GM12878 (cell line): ENCODE measurements at regions not wholly inside any gene's neighbourhood (a gene's known extent, or its start where the extent isn't known, plus 50 kb on each side); places are given as distances from the start of the nearest gene placed in this dataset.

Experiments used
- ATAC-seq: fragments of 200-7000 bp; cut with Tn5 transposase; 3 replicates; pipeline ENCODE4 v1.9.1; 2020; ENCODE audit warnings: mild to moderate bottlenecking, moderate library complexity
- BruUV-seq: library from RNA; stranded (reverse); fragments of 400-500 nt; replicated peaks from 2 replicates; lab custom pipeline; 2021; lab: Mats Ljungman, UMichigan
- CTCF ChIA-PET: fragments of 300-600 bp; sonication (Branson Sonifier 250); formaldehyde crosslinking; extraction: SDS; loops from one replicate; lab custom pipeline; 2021; ENCODE audit warnings: inconsistent platforms; lab: Yijun Ruan, JAX
- POLR2A ChIA-PET: fragments of 350-600 bp; formaldehyde crosslinking; extraction: SDS; loops from one replicate; lab custom pipeline; 2021; ENCODE audit warnings: inconsistent platforms; lab: Charles Lee
- RAD21 ChIA-PET: fragments of 300-600 bp; sonication (Branson Sonifier 250); formaldehyde crosslinking; loops from one replicate; lab custom pipeline; 2023; ENCODE audit warnings: antibody characterized with exemption; ENCODE audit not compliant: unreplicated experiment; lab: Charles Lee
- SMC1A ChIA-PET: fragments of 300-600 bp; sonication (Branson Sonifier 250); formaldehyde crosslinking; loops from one replicate; lab custom pipeline; 2023; ENCODE audit not compliant: unreplicated experiment, uncharacterized antibody; lab: Charles Lee
- DNase-seq: peaks from one replicate; pipeline ENCODE4 v3.0.0-alpha.2; 2011; ENCODE audit warnings: low read depth, low spot score
- FAIRE-seq: peaks from 3 replicates; lab custom pipeline; 2011; peaks lifted over from hg19 to GRCh38; lab: Jason Lieb, UNC
- H2AFZ ChIP-seq: 2 replicates; pipeline ENCODE4 v1.6.0; 2011; ENCODE audit warnings: low read depth, low read length, control low read depth; ENCODE audit not compliant: control insufficient read depth
- H3K27ac ChIP-seq: 2 replicates; pipeline ENCODE4 v1.5.1; 2011; ENCODE audit warnings: control low read depth; ENCODE audit not compliant: control insufficient read depth, insufficient read depth
- H3K27me3 ChIP-seq, 2 experiments: replicated peaks in 1 of 2; 2 replicates each; pipeline versions ENCODE4 v1.6.0 to v1.6.1; 2011; ENCODE audit warnings: low read length in 1 of 2; ENCODE audit not compliant: control insufficient read depth in 2 of 2, insufficient read depth in 2 of 2
- H3K36me3 ChIP-seq, 2 experiments: 2 replicates each; pipeline ENCODE4 v1.5.1; 2011; ENCODE audit warnings: low read length in 1 of 2; ENCODE audit not compliant: control insufficient read depth in 2 of 2, insufficient read depth in 2 of 2
- H3K4me1 ChIP-seq: 2 replicates; pipeline ENCODE4 v1.6.1; 2011; ENCODE audit warnings: mild to moderate bottlenecking, low read length, moderate library complexity, mixed read lengths; ENCODE audit not compliant: control insufficient read depth, insufficient read depth
- H3K4me2 ChIP-seq: 2 replicates; pipeline ENCODE4 v1.6.0; 2011; ENCODE audit warnings: control low read depth; ENCODE audit not compliant: control insufficient read depth, insufficient read depth
- H3K4me3 ChIP-seq: fragments of 200-600 bp; sonication (generic); 2 replicates; pipeline ENCODE4 v1.5.1; 2016
- H3K79me2 ChIP-seq: 2 replicates; pipeline ENCODE4 v1.6.0; 2011; ENCODE audit warnings: low read length; ENCODE audit not compliant: control insufficient read depth, insufficient read depth
- H3K9ac ChIP-seq: 2 replicates; pipeline ENCODE4 v1.8.0; 2011; ENCODE audit warnings: low read length, control low read depth, mixed read lengths; ENCODE audit not compliant: control insufficient read depth, insufficient read depth
- H3K9me3 ChIP-seq: replicated peaks from 3 replicates; pipeline ENCODE4 v1.5.1; 2011; ENCODE audit warnings: mild to moderate bottlenecking, low read length; ENCODE audit not compliant: control insufficient read depth, insufficient read depth
- H4K20me1 ChIP-seq: 2 replicates; pipeline ENCODE4 v1.6.0; 2011; ENCODE audit not compliant: control insufficient read depth, insufficient read depth
- ASH2L ChIP-seq: fragments of 300-600, 200-600 bp; sonication (generic); IDR thresholded peaks from 2 replicates; pipeline ENCODE4 v1.6.1; 2017; ENCODE audit warnings: low read depth, mild to moderate bottlenecking, borderline replicate concordance
- E4F1 ChIP-seq: fragments of 450-650 bp; IDR thresholded peaks from 2 replicates; pipeline ENCODE4 v1.6.1; 2018; ENCODE audit warnings: borderline replicate concordance, mild to moderate bottlenecking; ENCODE audit not compliant: partially characterized antibody
- EGR1 ChIP-seq, 2 experiments: IDR thresholded peaks; 1 replicate in 1 of 2; 2 replicates in 1 of 2; pipeline ENCODE4 v1.6.1; 2011 to 2012; ENCODE audit warnings: low read depth in 2 of 2, low read length in 2 of 2, borderline replicate concordance in 1 of 2, mild to moderate bottlenecking in 1 of 2, moderate library complexity in 1 of 2
- ELK1 ChIP-seq: IDR thresholded peaks from 2 replicates; pipeline ENCODE4 v1.6.1; 2012; ENCODE audit warnings: low read depth, low read length, improper control_type of control experiment
- GABPA ChIP-seq: IDR thresholded peaks from 2 replicates; pipeline ENCODE4 v1.6.1; 2014; ENCODE audit warnings: antibody characterized with exemption, low read depth, mild to moderate bottlenecking, inconsistent platforms
- GATAD2B ChIP-seq: fragments of 450-650 bp; conservative IDR thresholded peaks from 2 replicates; pipeline ENCODE4 v1.6.1; 2017; ENCODE audit warnings: low read depth, mild to moderate bottlenecking, moderate library complexity
- IRF5 ChIP-seq: fragments of 450-650 bp; IDR thresholded peaks from 2 replicates; pipeline ENCODE4 v1.6.1; 2017; ENCODE audit warnings: borderline replicate concordance
- NFXL1 ChIP-seq: fragments of 450-650 bp; IDR thresholded peaks from 2 replicates; pipeline ENCODE4 v1.6.1; 2017; ENCODE audit warnings: antibody characterized with exemption, mild to moderate bottlenecking, borderline replicate concordance
- NFYA ChIP-seq: IDR thresholded peaks from 2 replicates; pipeline ENCODE4 v1.6.1; 2011; ENCODE audit warnings: low read depth, mild to moderate bottlenecking, low read length, improper control_type of control experiment, borderline replicate concordance
- RAD51 ChIP-seq: fragments of 450-650 bp; IDR thresholded peaks from 2 replicates; pipeline ENCODE4 v1.6.1; 2016; ENCODE audit warnings: moderate library complexity, mild to moderate bottlenecking, inconsistent platforms
- YBX1 ChIP-seq: fragments of 450-650 bp; IDR thresholded peaks from 2 replicates; pipeline ENCODE4 v1.6.1; 2016; ENCODE audit warnings: antibody characterized with exemption
- ZBTB33 ChIP-seq: fragments of 450-650 bp; IDR thresholded peaks from 2 replicates; pipeline ENCODE4 v1.6.1; 2017; ENCODE audit warnings: mild to moderate bottlenecking
- ZNF592 ChIP-seq: fragments of 450-650 bp; IDR thresholded peaks from 2 replicates; pipeline ENCODE4 v1.6.1; 2017; ENCODE audit warnings: mild to moderate bottlenecking, moderate library complexity
- ZNF622 ChIP-seq: fragments of 450-650 bp; IDR thresholded peaks from 2 replicates; pipeline ENCODE4 v1.6.1; 2017; ENCODE audit warnings: mild to moderate bottlenecking, inconsistent platforms
- WGBS: methylation state at CpG from one replicate; pipeline ENCODE4 v1.1.6; 2016; ENCODE audit warnings: low lambda C conversion rate; ENCODE audit not compliant: insufficient replicate concordance, insufficient coverage; ENCODE audit errors: missing lambda C conversion rate; 5-methylcytosine and 5-hydroxymethylcytosine counted together
- in situ Hi-C: fragments of 300-500 bp; cut with MboI; formaldehyde crosslinking; loops from 9 replicates; pipeline ENCODE4 v1.14.3; 2018; ENCODE audit warnings: mixed read lengths
- intact Hi-C: fragments of 100-400 bp; cut with micrococcal nuclease; formaldehyde crosslinking; loops from one replicate; pipeline ENCODE4 v1.14.2; 2022; ENCODE audit not compliant: unreplicated experiment

- H3K27me3 ChIP-seq, result no peaks in the 10 kb centered on the region; a peak in 1 of 4 replicates
- no peak for DNase-seq
- no peak for TF ChIP-seq E4F1
- TF ChIP-seq IRF5, result no peak
- no peak for TF ChIP-seq NFYA
- no peak for TF ChIP-seq ASH2L
- TF ChIP-seq ZNF622, result no peak
- no peak for TF ChIP-seq RAD51
- no peak for TF ChIP-seq ZBTB33
- TF ChIP-seq EGR1 (IDR thresholded peaks at IDR 0.05; ENCODE audit: borderline replicate concordance in 1 of 2, low read depth in 2 of 2, low read length in 2 of 2), result no peak
- no peak for TF ChIP-seq NFXL1
- no peak for TF ChIP-seq YBX1
- no peak for TF ChIP-seq GATAD2B
- no peak for TF ChIP-seq ELK1
- no peak for TF ChIP-seq GABPA
- TF ChIP-seq ZNF592, result no peak
- TF ChIP-seq, all 136 proteins: peak for 0
- WGBS, result 6% methylated on average over 8 of the region's 8 CpGs
- in situ Hi-C loops (no loop called here), intact Hi-C loops (no loop called here)
- no peaks in the 10 kb centered on the region for H3K4me1 ChIP-seq
- FAIRE-seq (no peak), ATAC-seq (no peak)
- no peak overlapping the region for H3K4me2 ChIP-seq
- no peaks in the 10 kb centered on the region for H4K20me1 ChIP-seq
- no peaks in the 10 kb centered on the region for H3K79me2 ChIP-seq
- H2AFZ ChIP-seq, result no peak overlapping the region
- POLR2A ChIA-PET, result no interaction called here
- CTCF ChIA-PET, result no interaction called here
- SMC1A ChIA-PET, result no interaction called here
- no TSS peak for BruUV-seq
- no peaks in the 10 kb centered on the region for H3K36me3 ChIP-seq
- RAD21 ChIA-PET, result no interaction called here
- no peak overlapping the region for H3K4me3 ChIP-seq
- no peaks in the 10 kb centered on the region for H3K9me3 ChIP-seq
- H3K9ac ChIP-seq, result no peak overlapping the region
- H3K27ac ChIP-seq, result no peak overlapping the region
Measured at GRCh38 chr2:870426-870825, 80.2 kb upstream of the SNTG2 start.
